ENCODE measurements at regions not wholly inside any gene's neighbourhood (a gene's known extent, or its start where the extent isn't known, plus 50 kb on each side); places are given as distances from the start of the nearest gene placed in this dataset.

- no peak for TF ChIP-seq POLR2A (IDR thresholded peaks at IDR 0.05; ENCODE audit: low read length)
- TF ChIP-seq GATA1 (IDR thresholded peaks at IDR 0.05; ENCODE audit: low read depth, low read length), result no peak
These were observed 396.3 kb downstream of the YTHDC2 start for GRCh38 chr5:113909782-113910181.

All from erythroblast (primary cell).